ENCODE measurements at regions not wholly inside any gene's neighbourhood (a gene's known extent, or its start where the extent isn't known, plus 50 kb on each side); places are given as distances from the start of the nearest gene placed in this dataset.

DNA sequence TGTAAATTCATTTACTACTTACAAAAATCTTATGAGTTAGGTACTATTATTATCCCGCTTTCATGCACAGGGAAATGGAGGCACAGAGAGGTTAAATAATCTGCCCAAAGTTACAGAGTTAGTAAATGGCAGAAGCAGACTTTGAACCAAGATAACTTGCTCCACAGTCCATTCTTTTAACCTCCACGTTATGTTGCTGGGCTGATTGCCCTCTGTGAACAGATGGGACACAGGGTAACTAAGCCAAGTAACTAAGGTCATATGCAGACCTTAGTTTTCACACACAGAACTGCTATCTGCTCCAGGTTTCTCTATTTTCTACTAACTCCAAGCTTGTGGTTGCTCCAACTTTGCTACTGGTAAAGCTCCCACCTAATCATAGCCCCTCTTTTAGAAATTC, 147.1 kb upstream of the IFNG-AS1 start:
- TF ChIP-seq POLR2A (IDR thresholded peaks at IDR 0.05; ENCODE audit: extremely low read depth, insufficient read length): no peak
- TF ChIP-seq, protein P1, sequence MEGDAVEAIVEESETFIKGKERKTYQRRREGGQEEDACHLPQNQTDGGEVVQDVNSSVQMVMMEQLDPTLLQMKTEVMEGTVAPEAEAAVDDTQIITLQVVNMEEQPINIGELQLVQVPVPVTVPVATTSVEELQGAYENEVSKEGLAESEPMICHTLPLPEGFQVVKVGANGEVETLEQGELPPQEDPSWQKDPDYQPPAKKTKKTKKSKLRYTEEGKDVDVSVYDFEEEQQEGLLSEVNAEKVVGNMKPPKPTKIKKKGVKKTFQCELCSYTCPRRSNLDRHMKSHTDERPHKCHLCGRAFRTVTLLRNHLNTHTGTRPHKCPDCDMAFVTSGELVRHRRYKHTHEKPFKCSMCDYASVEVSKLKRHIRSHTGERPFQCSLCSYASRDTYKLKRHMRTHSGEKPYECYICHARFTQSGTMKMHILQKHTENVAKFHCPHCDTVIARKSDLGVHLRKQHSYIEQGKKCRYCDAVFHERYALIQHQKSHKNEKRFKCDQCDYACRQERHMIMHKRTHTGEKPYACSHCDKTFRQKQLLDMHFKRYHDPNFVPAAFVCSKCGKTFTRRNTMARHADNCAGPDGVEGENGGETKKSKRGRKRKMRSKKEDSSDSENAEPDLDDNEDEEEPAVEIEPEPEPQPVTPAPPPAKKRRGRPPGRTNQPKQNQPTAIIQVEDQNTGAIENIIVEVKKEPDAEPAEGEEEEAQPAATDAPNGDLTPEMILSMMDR (IDR thresholded peaks at IDR 0.05; ENCODE audit: low read depth, low read length): no peak
- TF ChIP-seq MAX (IDR thresholded peaks at IDR 0.05; ENCODE audit: low read depth, low read length): no peak

All from NB4 (cell line).